Naive thymus-derived CD8-positive, alpha-beta T cell (primary cell): ENCODE measurements at regions not wholly inside any gene's neighbourhood (a gene's known extent, or its start where the extent isn't known, plus 50 kb on each side); places are given as distances from the start of the nearest gene placed in this dataset.

Source experiments
- ATAC-seq, 2 donors: fragments of 150-1000 bp; cut with Tn5 transposase in 1 of 2; sonication (Bioruptor Pico), chemical (Tn5 transposase) in 1 of 2; 1 replicate in 1 of 2; 2 replicates in 1 of 2; pipeline ENCODE4 v1.10.0; 2021; ENCODE audit warnings: mild to moderate bottlenecking in 2 of 2, moderate library complexity in 2 of 2
- POLR2A ChIA-PET: fragments of 350-600 bp; sonication (Branson Sonifier 250); formaldehyde crosslinking; loops from one replicate; lab custom pipeline; 2021; ENCODE audit warnings: antibody characterized with exemption; lab: Charles Lee
- DNase-seq, 10 donors: peaks; one replicate each; pipeline versions ENCODE4 v3.0.0 to v3.0.0-alpha.2; 2020 to 2022
- H3K27ac Mint-ChIP-seq, 10 donors: one replicate each; pipeline ENCODE4 v1.8.0; 2020 to 2022; ENCODE audit warnings: mild to moderate bottlenecking in 10 of 10, mixed read lengths in 10 of 10, moderate library complexity in 4 of 10, inconsistent platforms in 1 of 10
- H3K27me3 Mint-ChIP-seq, 5 donors: one replicate each; pipeline ENCODE4 v1.8.0; 2021 to 2022; ENCODE audit warnings: mixed read lengths in 5 of 5
- H3K36me3 Mint-ChIP-seq, 3 donors: one replicate each; pipeline ENCODE4 v1.8.0; 2020 to 2022; ENCODE audit warnings: mixed read lengths in 3 of 3, mild to moderate bottlenecking in 2 of 3, inconsistent platforms in 1 of 3
- H3K4me1 Mint-ChIP-seq, 4 donors: one replicate each; pipeline ENCODE4 v1.8.0; 2021 to 2022; ENCODE audit warnings: mixed read lengths in 4 of 4
- H3K4me3 Mint-ChIP-seq, 10 donors: one replicate each; pipeline ENCODE4 v1.8.0; 2020 to 2022; ENCODE audit warnings: mild to moderate bottlenecking in 10 of 10, mixed read lengths in 10 of 10, moderate library complexity in 6 of 10, inconsistent platforms in 1 of 10
- H3K9me3 Mint-ChIP-seq, 9 donors: one replicate each; pipeline ENCODE4 v1.8.0; 2020 to 2022; ENCODE audit warnings: mixed read lengths in 9 of 9, mild to moderate bottlenecking in 3 of 9, inconsistent platforms in 1 of 9, moderate library complexity in 1 of 9

DNA sequence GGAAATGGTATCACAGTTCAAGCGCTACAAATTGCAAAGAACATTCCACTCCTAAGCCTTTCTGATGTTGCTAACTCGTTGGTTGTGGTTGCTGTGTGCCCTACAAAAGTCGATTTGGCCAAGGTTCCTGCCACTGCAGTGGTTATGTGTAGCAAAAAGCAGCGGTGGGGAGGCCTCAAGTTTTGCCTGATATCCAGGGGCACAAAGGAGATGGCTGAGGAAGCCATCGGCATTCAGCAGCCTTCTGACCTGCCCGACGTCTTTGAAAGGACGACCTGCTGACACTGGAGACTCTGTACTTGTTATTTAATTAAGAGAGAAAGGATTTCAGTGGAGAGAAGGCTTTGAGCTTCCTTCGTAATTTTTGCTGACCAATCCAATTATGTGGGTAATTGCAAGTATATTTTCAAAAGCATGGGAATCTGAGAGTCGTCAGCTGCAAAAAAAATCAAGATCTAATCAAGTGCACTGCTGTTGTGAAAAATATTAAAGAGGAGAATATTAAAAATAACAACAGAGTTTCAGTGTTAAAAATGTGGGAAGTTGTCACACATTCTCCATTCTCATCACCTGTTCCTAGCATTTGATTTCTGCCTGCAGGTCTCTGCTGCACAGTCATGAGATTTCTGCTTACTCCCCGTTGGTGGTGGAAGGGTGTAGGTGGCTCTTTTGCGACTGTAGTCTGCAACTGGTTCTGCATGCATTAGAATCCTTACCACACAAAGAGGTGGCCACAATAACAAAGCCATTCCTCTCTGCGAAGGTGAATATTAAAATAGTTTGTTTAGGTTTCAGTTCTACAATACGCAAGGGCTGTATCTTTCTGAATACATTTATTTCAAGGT, 319.2 kb downstream of the IRX2 start:
- peaks cover 0 to 3% (median 0%) of the 10 kb centered on the region in 3 donors for H3K36me3 Mint-ChIP-seq
- no peak for ATAC-seq
- POLR2A ChIA-PET: no interaction called here
- H3K4me3 Mint-ChIP-seq: no peak overlapping the region
- H3K27ac Mint-ChIP-seq: no peak overlapping the region
- H3K9me3 Mint-ChIP-seq: peaks cover 0 to 17% (median 8%) of the 10 kb centered on the region in 9 donors
- DNase-seq: no peak
- H3K27me3 Mint-ChIP-seq: peaks cover 0 to 10% (median 4%) of the 10 kb centered on the region in 5 donors
- no peaks in the 10 kb centered on the region for H3K4me1 Mint-ChIP-seq

DNA sequence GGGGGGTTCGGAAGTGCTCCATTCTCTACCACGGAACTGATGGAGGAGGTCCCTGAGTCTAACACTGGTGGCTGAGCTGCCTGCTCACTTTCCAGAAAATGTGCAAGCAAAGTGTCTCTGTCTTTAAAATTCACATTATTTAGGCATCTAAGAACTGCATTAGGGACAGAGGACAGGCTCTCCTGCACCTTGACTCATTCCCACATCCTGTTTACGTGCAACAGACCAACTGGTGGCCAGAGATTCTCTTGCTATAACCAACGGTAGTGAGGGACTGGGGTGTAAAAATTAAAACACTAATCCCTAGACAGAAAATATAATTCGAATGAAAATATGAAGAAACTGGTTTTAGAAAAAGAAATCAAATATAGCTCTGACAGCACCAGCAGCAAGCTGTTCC, 320.9 kb downstream of the IRX2 start:
- no peak for DNase-seq
- POLR2A ChIA-PET: no interaction called here
- H3K27ac Mint-ChIP-seq: no peak overlapping the region
- H3K27me3 Mint-ChIP-seq: peaks cover 0 to 10% (median 3%) of the 10 kb centered on the region in 5 donors
- ATAC-seq: no peak
- H3K36me3 Mint-ChIP-seq: peaks cover 0 to 3% (median 0%) of the 10 kb centered on the region in 3 donors
- H3K4me1 Mint-ChIP-seq: no peaks in the 10 kb centered on the region
- H3K9me3 Mint-ChIP-seq: peaks cover 0 to 20% (median 10%) of the 10 kb centered on the region in 9 donors
- no peak overlapping the region for H3K4me3 Mint-ChIP-seq

DNA sequence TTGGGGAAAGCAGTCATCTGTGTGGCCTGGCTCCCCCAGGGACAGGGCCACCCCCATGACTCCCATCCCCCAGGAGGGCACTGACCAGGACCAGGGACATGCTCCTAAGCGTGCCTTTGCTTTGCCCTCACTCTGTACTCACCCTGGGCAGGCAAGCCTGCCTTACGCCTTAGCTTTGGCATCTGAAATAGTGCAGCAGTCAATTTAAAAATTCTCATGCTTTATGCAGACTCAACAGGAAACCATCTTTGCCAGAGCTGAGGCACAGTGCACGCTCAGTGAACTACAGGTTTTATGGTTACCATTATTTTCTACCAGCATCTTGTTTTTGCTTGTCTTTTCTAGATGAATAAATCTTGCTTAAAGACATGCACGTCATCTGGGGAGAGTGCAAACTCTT, 323.5 kb downstream of the IRX2 start:
- POLR2A ChIA-PET: no interaction called here
- peaks cover 0 to 10% (median 2%) of the 10 kb centered on the region in 5 donors for H3K27me3 Mint-ChIP-seq
- ATAC-seq (no peak), DNase-seq (no peak)
- H3K9me3 Mint-ChIP-seq: peaks cover 3 to 44% (median 12%) of the 10 kb centered on the region in 9 donors
- H3K27ac Mint-ChIP-seq: no peak overlapping the region
- no peak overlapping the region for H3K4me3 Mint-ChIP-seq
- H3K4me1 Mint-ChIP-seq: no peaks in the 10 kb centered on the region
- H3K36me3 Mint-ChIP-seq: peaks cover 0 to 3% (median 0%) of the 10 kb centered on the region in 3 donors

DNA sequence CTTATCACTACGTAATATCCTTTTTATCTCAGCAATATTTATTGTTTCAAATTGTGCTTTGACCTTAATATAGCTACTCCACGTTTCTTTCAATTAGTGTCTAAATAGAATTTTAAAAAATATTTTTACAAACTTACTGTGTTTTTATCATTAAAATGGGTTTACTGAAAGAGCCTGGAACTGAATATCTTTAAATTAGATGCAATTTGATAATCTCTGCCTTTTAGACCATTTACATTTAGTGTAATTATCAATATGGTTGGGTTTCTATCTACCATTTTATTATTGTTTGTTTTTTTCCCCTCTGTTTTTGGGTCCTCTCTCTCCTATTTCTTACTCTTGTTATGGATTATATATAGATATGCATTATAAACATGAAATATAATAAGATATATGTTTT, 327.8 kb downstream of the IRX2 start:
- Mint-ChIP-seq H3K27me3 (peaks cover 0 to 3% (median 0%) of the 10 kb centered on the region in 5 donors), H3K27ac (no peak overlapping the region), H3K36me3 (no peaks in the 10 kb centered on the region), H3K9me3 (peaks cover 0 to 36% (median 13%) of the 10 kb centered on the region in 9 donors), H3K4me1 (no peaks in the 10 kb centered on the region), H3K4me3 (no peak overlapping the region)
- POLR2A ChIA-PET: no interaction called here
- DNase-seq (no peak), ATAC-seq (no peak)

DNA sequence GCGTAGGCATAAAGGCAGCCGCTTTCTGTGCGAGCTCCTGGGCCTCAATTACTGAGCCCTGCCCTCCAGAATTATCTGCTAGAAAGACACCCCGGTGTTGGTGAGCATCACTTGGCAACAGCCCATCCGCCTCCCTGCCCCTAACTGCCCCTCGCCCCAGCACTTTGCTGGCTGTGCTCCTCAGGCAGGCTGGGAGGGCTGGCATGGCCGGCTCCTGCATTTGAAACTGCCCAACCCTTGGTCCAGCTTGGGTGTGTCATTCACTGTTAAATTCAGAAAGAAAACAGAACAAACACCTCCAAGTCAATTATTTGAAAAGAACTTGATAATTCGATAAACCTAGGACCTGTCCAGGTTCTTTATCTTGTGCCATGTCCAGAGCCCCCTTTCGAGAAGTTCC, 334.2 kb downstream of the IRX2 start:
- POLR2A ChIA-PET: no interaction called here
- peaks cover 0 to 26% (median 6%) of the 10 kb centered on the region in 5 donors for H3K27me3 Mint-ChIP-seq
- H3K4me1 Mint-ChIP-seq: no peaks in the 10 kb centered on the region
- DNase-seq (no peak), ATAC-seq (no peak)
- peaks cover 0 to 8% (median 4%) of the 10 kb centered on the region in 9 donors for H3K9me3 Mint-ChIP-seq
- H3K36me3 Mint-ChIP-seq: no peaks in the 10 kb centered on the region
- no peak overlapping the region for H3K4me3 Mint-ChIP-seq
- no peak overlapping the region for H3K27ac Mint-ChIP-seq

DNA sequence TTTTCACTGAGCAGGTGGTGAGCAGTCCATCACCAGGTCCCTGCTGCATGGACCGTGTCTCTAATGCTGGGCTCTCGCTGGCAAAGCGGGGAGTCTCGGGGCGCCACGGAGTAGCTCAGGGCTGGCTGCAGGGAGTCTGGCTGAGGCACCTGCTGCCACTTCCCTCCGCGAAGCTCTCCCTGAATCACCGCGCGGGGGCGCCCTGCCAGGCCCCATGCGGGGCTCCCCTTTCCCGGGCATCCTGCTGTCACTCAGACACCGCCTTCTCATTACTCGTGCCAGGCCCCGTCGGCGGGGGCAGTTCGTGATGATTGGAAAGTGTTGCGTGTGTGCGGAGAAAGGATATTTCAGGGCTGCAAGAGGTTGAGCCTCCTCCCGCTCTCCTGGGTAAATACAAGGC, 335.8 kb downstream of the IRX2 start:
- H3K36me3 Mint-ChIP-seq: no peaks in the 10 kb centered on the region
- no peak for ATAC-seq
- no peak overlapping the region for H3K4me3 Mint-ChIP-seq
- POLR2A ChIA-PET: no interaction called here
- H3K27me3 Mint-ChIP-seq: peaks cover 0 to 26% (median 6%) of the 10 kb centered on the region in 5 donors
- H3K27ac Mint-ChIP-seq: no peak overlapping the region
- peaks cover 0 to 6% (median 3%) of the 10 kb centered on the region in 9 donors for H3K9me3 Mint-ChIP-seq
- no peaks in the 10 kb centered on the region for H3K4me1 Mint-ChIP-seq
- no peak for DNase-seq

DNA sequence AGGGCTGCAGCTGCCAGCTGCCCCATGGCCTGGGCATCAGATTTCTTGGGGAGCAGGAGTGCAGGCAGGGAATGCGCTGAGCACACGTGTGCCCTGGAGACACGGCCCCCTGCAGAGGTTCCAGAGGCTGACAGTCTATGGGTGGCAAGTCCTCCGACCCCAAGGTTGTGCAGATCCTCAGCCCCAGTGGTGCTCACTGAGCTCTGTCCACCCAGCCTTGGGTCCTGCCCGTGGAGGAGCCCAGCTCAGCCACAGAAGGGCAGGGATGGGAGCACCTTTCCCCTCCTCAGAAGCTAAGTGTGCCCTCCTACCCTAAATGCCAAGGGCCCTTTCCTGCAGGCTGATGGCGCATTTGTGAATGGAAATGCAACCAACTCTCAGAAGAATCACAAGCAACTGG, 341.0 kb downstream of the IRX2 start:
- POLR2A ChIA-PET: no interaction called here
- Mint-ChIP-seq H3K36me3 (no peaks in the 10 kb centered on the region), H3K4me1 (no peaks in the 10 kb centered on the region), H3K9me3 (no peaks in the 10 kb centered on the region), H3K27me3 (peaks cover 0 to 17% (median 6%) of the 10 kb centered on the region in 5 donors), H3K27ac (no peak overlapping the region), H3K4me3 (no peak overlapping the region)
- ATAC-seq (no peak), DNase-seq (no peak)

DNA sequence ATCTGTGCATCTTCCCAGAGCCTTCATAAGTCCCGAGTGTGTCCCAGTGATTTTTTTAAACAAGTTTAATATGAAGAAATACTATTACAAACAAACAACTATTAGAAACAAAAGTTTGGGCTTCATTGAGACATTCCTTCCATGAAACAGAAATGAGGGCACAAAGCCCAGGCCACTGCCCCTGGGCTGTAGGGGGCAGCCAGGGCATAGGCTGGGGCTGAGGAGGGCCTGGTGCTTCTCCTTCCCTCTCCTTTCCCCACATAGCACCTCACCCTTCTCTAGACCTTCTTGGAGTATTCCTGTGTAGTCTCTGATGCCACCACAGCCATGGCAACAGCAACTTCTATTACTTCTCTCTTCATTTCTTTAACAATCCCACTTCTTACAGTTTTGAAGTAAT, 348.2 kb downstream of the IRX2 start:
- Mint-ChIP-seq H3K36me3 (no peaks in the 10 kb centered on the region), H3K4me3 (no peak overlapping the region), H3K4me1 (no peaks in the 10 kb centered on the region)

DNA sequence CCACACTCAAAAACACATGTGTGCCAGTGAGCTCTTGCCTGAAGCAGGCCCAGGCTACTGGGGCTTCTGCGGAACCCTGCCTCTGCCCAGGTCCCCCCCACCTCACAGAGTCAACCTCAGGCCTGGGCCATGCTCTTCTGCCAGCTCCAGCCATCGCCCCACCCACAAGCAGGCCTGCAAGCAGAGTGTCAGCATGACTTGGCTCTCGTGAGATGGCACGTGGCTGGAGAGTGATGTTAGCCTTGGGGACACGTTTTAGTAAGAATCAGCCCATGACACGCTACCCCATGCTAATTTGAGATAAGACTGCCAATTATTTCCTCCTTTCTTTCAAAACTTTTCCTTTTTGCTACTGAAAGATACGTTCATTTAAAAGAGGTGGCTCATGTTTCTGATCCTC, 351.7 kb downstream of the IRX2 start:
- DNase-seq (no peak), ATAC-seq (no peak)
- Mint-ChIP-seq H3K4me1 (no peaks in the 10 kb centered on the region), H3K36me3 (no peaks in the 10 kb centered on the region), H3K4me3 (no peak overlapping the region), H3K27ac (no peak overlapping the region), H3K9me3 (peaks cover 0 to 3% (median 0%) of the 10 kb centered on the region in 9 donors), H3K27me3 (peaks cover 0 to 2% (median 0%) of the 10 kb centered on the region in 5 donors)
- POLR2A ChIA-PET: no interaction called here

More for the DNA sequence above, 348.2 kb downstream of the IRX2 start:
- Mint-ChIP-seq H3K9me3 (peaks cover 0 to 3% (median 0%) of the 10 kb centered on the region in 9 donors), H3K27me3 (peaks cover 0 to 2% (median 0%) of the 10 kb centered on the region in 5 donors), H3K27ac (no peak overlapping the region)
- POLR2A ChIA-PET: no interaction called here
- ATAC-seq (no peak), DNase-seq (no peak)

DNA sequence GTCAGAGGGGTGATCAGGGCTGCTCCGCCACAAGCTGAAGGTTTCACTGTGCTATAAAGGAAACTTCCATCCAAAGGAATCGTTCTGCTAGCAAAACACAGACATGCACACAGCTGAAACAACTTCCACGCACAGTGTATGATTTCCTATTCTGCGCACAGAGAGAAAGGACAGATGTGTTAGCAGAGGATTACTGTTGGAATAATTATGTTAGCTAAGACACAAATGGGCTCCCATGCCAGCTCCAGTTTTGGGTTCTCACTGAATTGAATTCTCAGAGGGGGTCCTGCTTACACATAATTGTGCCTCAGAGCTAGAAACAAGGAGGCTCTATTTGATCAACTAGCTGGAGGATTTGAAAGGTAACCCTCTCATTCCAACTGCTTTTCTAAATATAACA, 352.4 kb downstream of the IRX2 start:
- DNase-seq (no peak), ATAC-seq (no peak)
- H3K9me3 Mint-ChIP-seq: peaks cover 0 to 3% (median 0%) of the 10 kb centered on the region in 9 donors
- H3K4me3 Mint-ChIP-seq: no peak overlapping the region
- POLR2A ChIA-PET: no interaction called here
- H3K36me3 Mint-ChIP-seq: no peaks in the 10 kb centered on the region
- H3K27ac Mint-ChIP-seq: no peak overlapping the region
- no peaks in the 10 kb centered on the region for H3K4me1 Mint-ChIP-seq
- H3K27me3 Mint-ChIP-seq: peaks cover 0 to 2% (median 0%) of the 10 kb centered on the region in 5 donors

DNA sequence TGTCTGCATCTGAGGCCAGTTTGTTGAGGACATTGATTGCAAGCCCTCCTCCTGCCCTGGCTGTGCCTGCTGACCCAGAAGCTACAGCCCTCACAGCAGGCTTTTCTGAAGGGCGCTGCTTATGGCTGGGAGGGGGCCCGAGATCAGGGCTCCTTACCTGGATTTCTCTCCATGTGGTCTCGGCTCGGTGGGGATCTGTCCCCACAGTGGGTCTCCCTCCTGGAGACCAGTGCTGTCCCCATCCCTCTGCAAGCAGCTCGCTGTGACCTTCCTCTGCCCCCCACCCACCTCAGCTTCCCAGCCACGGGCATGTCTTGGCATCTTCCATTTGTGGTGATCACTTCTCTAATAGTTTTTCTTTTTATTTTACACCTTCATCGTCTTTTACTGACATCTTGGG, 357.9 kb downstream of the IRX2 start:
- Mint-ChIP-seq H3K9me3 (no peaks in the 10 kb centered on the region), H3K27ac (no peak overlapping the region)
- POLR2A ChIA-PET: no interaction called here

DNA sequence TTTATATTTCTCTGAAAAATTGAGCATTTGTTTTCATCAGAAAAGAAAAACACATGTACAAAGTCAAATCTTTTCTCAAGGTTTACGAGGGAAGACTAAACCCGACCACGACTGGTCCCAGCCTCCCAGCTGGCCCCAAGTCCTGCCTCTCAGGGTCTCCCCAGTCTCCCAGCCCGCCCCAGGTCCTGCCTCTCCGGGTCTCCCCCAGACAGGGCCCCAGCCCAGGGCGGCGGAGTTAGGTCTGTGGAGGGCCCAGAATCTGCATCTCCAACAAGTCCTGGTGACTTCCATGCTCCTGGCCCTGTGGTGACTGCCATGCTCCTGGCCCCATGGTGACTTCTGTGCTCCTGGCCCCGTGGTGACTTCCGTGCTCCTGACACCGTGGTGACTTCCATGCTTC, 359.9 kb downstream of the IRX2 start:
- DNase-seq: no peak
- H3K27me3 Mint-ChIP-seq: peaks cover 0 to 18% (median 3%) of the 10 kb centered on the region in 5 donors
- no peak overlapping the region for H3K27ac Mint-ChIP-seq
- no peaks in the 10 kb centered on the region for H3K36me3 Mint-ChIP-seq
- POLR2A ChIA-PET: no interaction called here
- H3K4me1 Mint-ChIP-seq: peaks cover 0 to 2% (median 0%) of the 10 kb centered on the region in 4 donors
- no peak for ATAC-seq
- no peaks in the 10 kb centered on the region for H3K9me3 Mint-ChIP-seq
- no peak overlapping the region for H3K4me3 Mint-ChIP-seq

More for the DNA sequence above, 357.9 kb downstream of the IRX2 start:
- Mint-ChIP-seq H3K36me3 (no peaks in the 10 kb centered on the region), H3K27me3 (peaks cover 0 to 18% (median 3%) of the 10 kb centered on the region in 5 donors), H3K4me3 (no peak overlapping the region), H3K4me1 (peaks cover 0 to 2% (median 0%) of the 10 kb centered on the region in 4 donors)
- DNase-seq (no peak), ATAC-seq (no peak)

DNA sequence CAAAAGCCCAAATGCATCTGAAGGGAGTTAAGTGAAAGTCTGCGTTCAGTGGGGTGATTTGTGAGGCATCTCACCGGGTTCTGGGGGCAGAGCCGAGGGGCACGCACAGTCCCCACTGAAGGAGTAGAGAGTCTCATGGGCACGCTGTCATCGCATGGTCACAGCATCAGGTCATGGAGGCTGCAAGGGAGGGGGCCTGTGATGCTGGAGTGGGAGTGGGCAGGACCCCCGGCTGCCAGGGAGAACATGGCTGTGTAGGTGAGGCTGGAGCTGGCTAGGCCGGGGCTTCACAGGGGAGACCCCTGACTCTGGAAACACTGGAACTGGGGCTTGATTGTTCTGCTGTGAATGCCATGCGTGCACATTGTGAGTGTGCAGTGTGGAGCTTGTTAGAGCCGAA, 360.5 kb downstream of the IRX2 start:
- no peak overlapping the region for H3K4me3 Mint-ChIP-seq
- H3K27ac Mint-ChIP-seq: no peak overlapping the region
- H3K27me3 Mint-ChIP-seq: peaks cover 0 to 18% (median 3%) of the 10 kb centered on the region in 5 donors
- H3K36me3 Mint-ChIP-seq: no peaks in the 10 kb centered on the region
- no peak for ATAC-seq
- DNase-seq: no peak
- POLR2A ChIA-PET: no interaction called here
- H3K4me1 Mint-ChIP-seq: peaks cover 0 to 2% (median 0%) of the 10 kb centered on the region in 4 donors
- H3K9me3 Mint-ChIP-seq: no peaks in the 10 kb centered on the region
